Left forelimb (tissue), 1 donor: ENCODE measurements at regions not wholly inside any gene's neighbourhood (a gene's known extent, or its start where the extent isn't known, plus 50 kb on each side); places are given as distances from the start of the nearest gene placed in this dataset.
"Not testable (repeated sequence)": the region's sequence is repeated elsewhere in the genome, so short reads cannot be mapped to it uniquely, and the experiment has no call there.

Experiments used
- DNase-seq: peaks from one replicate; pipeline ENCODE4 v3.0.0-alpha.2; 2018; ENCODE audit warnings: low spot score

GRCh38 chr7:32680259-32681173, 185.2 kb downstream of the AVL9 start:
- no peak for DNase-seq

GRCh38 chr7:32679192-32679591, 183.9 kb downstream of the AVL9 start:
- no peak for DNase-seq

- no peak for DNase-seq
Measured at GRCh38 chr7:32677593-32677992, 182.3 kb downstream of the AVL9 start.

- DNase-seq: no peak
Measured at GRCh38 chr7:32676249-32676941, 181.1 kb downstream of the AVL9 start.

- no peak for DNase-seq
Measured at GRCh38 chr7:32673275-32673983, 178.1 kb downstream of the AVL9 start.

GRCh38 chr7:32670110-32671025, 175.1 kb downstream of the AVL9 start:
- DNase-seq: no peak

- not testable (repeated sequence) for DNase-seq
Measured at GRCh38 chr7:32669173-32669870, 174.0 kb downstream of the AVL9 start.

- not testable (repeated sequence) for DNase-seq
Measured at GRCh38 chr7:32668387-32669097, 173.3 kb downstream of the AVL9 start.

GRCh38 chr7:32667586-32667985, 172.3 kb downstream of the AVL9 start:
- DNase-seq: not testable (repeated sequence)

GRCh38 chr7:32663805-32664211, 168.5 kb downstream of the AVL9 start:
- DNase-seq: not testable (repeated sequence)

- not testable (repeated sequence) for DNase-seq
Measured at GRCh38 chr7:32662509-32662908, 167.2 kb downstream of the AVL9 start.

- DNase-seq: no peak
Measured at GRCh38 chr7:32661929-32662328, 166.6 kb downstream of the AVL9 start.

GRCh38 chr7:32661501-32661900, 166.2 kb downstream of the AVL9 start:
- DNase-seq: no peak

GRCh38 chr7:32660936-32661335, 165.6 kb downstream of the AVL9 start:
- DNase-seq: no peak

GRCh38 chr7:32659853-32660252, 164.6 kb downstream of the AVL9 start:
- DNase-seq: no peak

GRCh38 chr7:32658467-32658869, 163.2 kb downstream of the AVL9 start:
- no peak for DNase-seq

- DNase-seq: no peak
Measured at GRCh38 chr7:32658034-32658433, 162.7 kb downstream of the AVL9 start.

- DNase-seq: not testable (repeated sequence)
Measured at GRCh38 chr7:32654549-32654948, 159.3 kb downstream of the AVL9 start.

GRCh38 chr7:32650356-32650755, 155.1 kb downstream of the AVL9 start:
- DNase-seq: not testable (repeated sequence)
